HCT116 (cell line): ENCODE measurements at regions not wholly inside any gene's neighbourhood (a gene's known extent, or its start where the extent isn't known, plus 50 kb on each side); places are given as distances from the start of the nearest gene placed in this dataset.

Experiments
- ATAC-seq: fragments of 200-7000 bp; cut with Tn5 transposase; 2 replicates; pipeline ENCODE4 v1.9.1; 2020; ENCODE audit warnings: mild to moderate bottlenecking, moderate library complexity
- BruUV-seq: library from RNA; stranded (reverse); fragments of 400-500 nt; replicated peaks from 2 replicates; lab custom pipeline; 2021; lab: Mats Ljungman, UMichigan
- CTCF ChIA-PET: fragments of 300-600 bp; sonication (Branson Sonifier 250); formaldehyde crosslinking; loops from one replicate; lab custom pipeline; 2021; ENCODE audit warnings: antibody characterized with exemption; lab: Charles Lee
- POLR2A ChIA-PET: fragments of 300-600, 350-600 bp; sonication (Branson Sonifier 250); formaldehyde crosslinking; loops from one replicate; lab custom pipeline; 2021; ENCODE audit warnings: antibody characterized with exemption; lab: Charles Lee
- RAD21 ChIA-PET, 2 experiments: fragments of 300-600 bp; sonication (Branson Sonifier 250); formaldehyde crosslinking; loops; one replicate each; lab custom pipeline; 2023; ENCODE audit warnings: low total read pairs in 2 of 2; ENCODE audit not compliant: uncharacterized antibody in 2 of 2, unreplicated experiment in 2 of 2, low non-redundant PET in 1 of 2; lab: Charles Lee
- DNase-seq: peaks from one replicate; pipeline ENCODE4 v3.0.0-alpha.2; 2010; ENCODE audit warnings: low read depth, low spot score
- H2AFZ ChIP-seq: fragments of 200-600 bp; shearing (Covaris generic), sonication (generic); 2 replicates; pipeline ENCODE4 v1.6.1; 2017; ENCODE audit warnings: low read depth, mixed run types, mixed read lengths, antibody characterized with exemption, low read length; ENCODE audit not compliant: poor library complexity, severe bottlenecking
- H3K27ac ChIP-seq: 2 replicates; pipeline ENCODE4 v1.5.1; 2012; ENCODE audit warnings: low read depth, low read length
- H3K27me3 ChIP-seq: fragments of 200-600 bp; sonication (generic); 2 replicates; pipeline ENCODE4 v1.6.1; 2016; ENCODE audit warnings: mixed run types, low read length, mixed read lengths; ENCODE audit not compliant: insufficient read depth
- H3K36me3 ChIP-seq, 2 experiments: fragments of 200-500 bp in 1 of 2; fragments of 200-600 bp in 1 of 2; sonication (Bioruptor generic) in 1 of 2; sonication (generic) in 1 of 2; 2 replicates each; pipeline versions ENCODE4 v1.5.1 to v1.6.1; 2014 to 2016; ENCODE audit warnings: low read length in 2 of 2, inconsistent platforms in 1 of 2, mixed read lengths in 1 of 2, mixed run types in 1 of 2; ENCODE audit not compliant: insufficient read depth in 2 of 2, control insufficient read depth in 1 of 2
- H3K4me1 ChIP-seq, 2 experiments: fragments of 200-600 bp in 1 of 2; sonication (generic) in 1 of 2; 2 replicates each; pipeline versions ENCODE4 v1.5.1 to v1.6.1; 2012 to 2017; ENCODE audit warnings: low read length in 2 of 2, inconsistent platforms in 1 of 2, mild to moderate bottlenecking in 1 of 2, mixed read lengths in 1 of 2, mixed run types in 1 of 2, moderate library complexity in 1 of 2; ENCODE audit not compliant: insufficient read depth in 2 of 2, control insufficient read depth in 1 of 2
- H3K4me2 ChIP-seq: fragments of 200-600 bp; sonication (generic); 2 replicates; pipeline ENCODE4 v1.6.1; 2017; ENCODE audit warnings: mixed run types, low read length, mixed read lengths
- H3K4me3 ChIP-seq, 2 experiments: fragments of 200-600 bp in 1 of 2; sonication (generic) in 1 of 2; replicated peaks in 1 of 2; 2 replicates each; pipeline ENCODE4 v1.5.1; 2011 to 2016; ENCODE audit warnings: low read length in 2 of 2, control low read depth in 1 of 2, low read depth in 1 of 2, mild to moderate bottlenecking in 1 of 2, mixed read lengths in 1 of 2, mixed run types in 1 of 2
- H3K79me2 ChIP-seq: fragments of 200-600 bp; sonication (generic); 2 replicates; pipeline ENCODE4 v1.6.1; 2017; ENCODE audit warnings: mild to moderate bottlenecking, mixed run types, low read length, moderate library complexity, mixed read lengths; ENCODE audit not compliant: insufficient read depth
- H3K9ac ChIP-seq: fragments of 200-600 bp; sonication (generic); 2 replicates; pipeline ENCODE4 v1.6.1; 2016; ENCODE audit warnings: low read length, mixed read lengths
- H3K9me2 ChIP-seq: fragments of 200-600 bp; sonication (generic), shearing (Covaris generic); 2 replicates; pipeline ENCODE4 v1.6.1; 2017; ENCODE audit warnings: mixed run types, mild to moderate bottlenecking, moderate library complexity; ENCODE audit not compliant: insufficient read depth
- H3K9me3 ChIP-seq, 2 experiments: fragments of 200-500 bp in 1 of 2; fragments of 200-600 bp in 1 of 2; sonication (Bioruptor generic) in 1 of 2; sonication (generic) in 1 of 2; 2 replicates each; pipeline ENCODE4 v1.6.1; 2014 to 2017; ENCODE audit warnings: low read length in 2 of 2, mixed read lengths in 2 of 2, inconsistent platforms in 1 of 2, low read depth in 1 of 2, mild to moderate bottlenecking in 1 of 2, mixed run types in 1 of 2, moderate library complexity in 1 of 2; ENCODE audit not compliant: control insufficient read depth in 1 of 2, insufficient read depth in 1 of 2
- H4K20me1 ChIP-seq: fragments of 200-600 bp; sonication (generic), shearing (Covaris generic); 2 replicates; pipeline ENCODE4 v1.6.1; 2017; ENCODE audit warnings: mixed run types, mild to moderate bottlenecking, moderate library complexity; ENCODE audit not compliant: insufficient read depth
- ATF3 ChIP-seq: IDR thresholded peaks from 2 replicates; pipeline ENCODE4 v1.6.1; 2012
- CEBPB ChIP-seq: IDR thresholded peaks from 2 replicates; pipeline ENCODE4 v1.6.1; 2012; ENCODE audit warnings: low read depth
- CTCF ChIP-seq, 3 experiments: fragments of 200-600 bp in 1 of 3; sonication (generic) in 1 of 3; IDR thresholded peaks in 2 of 3; conservative IDR thresholded peaks in 1 of 3; 2 replicates each; pipeline ENCODE4 v1.5.1; 2012 to 2017; ENCODE audit warnings: low read depth in 2 of 3, low read length in 2 of 3, antibody characterized with exemption in 1 of 3, borderline replicate concordance in 1 of 3, control low read depth in 1 of 3, mild to moderate bottlenecking in 1 of 3, mixed read lengths in 1 of 3, mixed run types in 1 of 3, moderate library complexity in 1 of 3; ENCODE audit not compliant: insufficient read depth in 1 of 3
- ELF1 ChIP-seq: IDR thresholded peaks from 2 replicates; pipeline ENCODE4 v1.6.1; 2012; ENCODE audit warnings: low read depth, borderline replicate concordance
- FOSL1 ChIP-seq: IDR thresholded peaks from 2 replicates; pipeline ENCODE4 v1.6.1; 2012; ENCODE audit warnings: low read depth
- MAX ChIP-seq: IDR thresholded peaks from 2 replicates; pipeline ENCODE4 v1.6.1; 2012
- RAD21 ChIP-seq: IDR thresholded peaks from 2 replicates; pipeline ENCODE4 v1.6.1; 2012; ENCODE audit warnings: low read depth, mild to moderate bottlenecking
- REST ChIP-seq: IDR thresholded peaks from 2 replicates; pipeline ENCODE4 v1.6.1; 2012; ENCODE audit warnings: low read depth
- ZBTB33 ChIP-seq: IDR thresholded peaks from 2 replicates; pipeline ENCODE4 v1.6.1; 2011; ENCODE audit warnings: mild to moderate bottlenecking, low read length, moderate library complexity; ENCODE audit not compliant: insufficient replicate concordance; ENCODE audit errors: extremely low read depth
- ZFX ChIP-seq: fragments of 450-650 bp; IDR thresholded peaks from 2 replicates; pipeline ENCODE4 v1.6.1; 2017
- intact Hi-C: fragments of 100-400 bp; cut with micrococcal nuclease; formaldehyde crosslinking; loops from 2 replicates; pipeline ENCODE4 v1.10.0; 2022

GRCh38 chr2:15770606-15771005 is 169.7 kb upstream of the MYCN start:
- DNase-seq (no peak), ATAC-seq (no peak)
- Histone ChIP-seq H3K27me3 (no peaks in the 10 kb centered on the region), H3K4me1 (no peaks in the 10 kb centered on the region), H2AFZ (no peak overlapping the region), H3K9ac (no peak overlapping the region), H3K4me2 (no peak overlapping the region), H3K36me3 (no peaks in the 10 kb centered on the region), H3K79me2 (no peaks in the 10 kb centered on the region), H3K9me2 (no peaks in the 10 kb centered on the region), H3K9me3 (no peaks in the 10 kb centered on the region), H3K27ac (no peak overlapping the region), H4K20me1 (no peaks in the 10 kb centered on the region), H3K4me3 (no peak overlapping the region)
- no peak for TF ChIP-seq FOSL1
- TF ChIP-seq MAX, result no peak
- TF ChIP-seq CEBPB, result no peak
- TF ChIP-seq ATF3, result no peak
- no peak for TF ChIP-seq REST
- no peak for TF ChIP-seq RAD21
- no peak for TF ChIP-seq ZFX
- no peak for TF ChIP-seq ZBTB33
- no peak for TF ChIP-seq ELF1
- no peak for TF ChIP-seq CTCF (IDR thresholded peaks at IDR 0.05 in 2 of 3, conservative IDR thresholded peaks at IDR 0.05 in 1 of 3; ENCODE audit: borderline replicate concordance in 1 of 3, insufficient read depth in 1 of 3, low read depth in 2 of 3, low read length in 2 of 3)
- POLR2A ChIA-PET, result no interaction called here
- CTCF ChIA-PET, result no interaction called here
- intact Hi-C loops, result no loop called here
- no TSS peak for BruUV-seq
- RAD21 ChIA-PET, result no interaction called here
